ENCODE measurements at regions not wholly inside any gene's neighbourhood (a gene's known extent, or its start where the extent isn't known, plus 50 kb on each side); places are given as distances from the start of the nearest gene placed in this dataset.

DNA sequence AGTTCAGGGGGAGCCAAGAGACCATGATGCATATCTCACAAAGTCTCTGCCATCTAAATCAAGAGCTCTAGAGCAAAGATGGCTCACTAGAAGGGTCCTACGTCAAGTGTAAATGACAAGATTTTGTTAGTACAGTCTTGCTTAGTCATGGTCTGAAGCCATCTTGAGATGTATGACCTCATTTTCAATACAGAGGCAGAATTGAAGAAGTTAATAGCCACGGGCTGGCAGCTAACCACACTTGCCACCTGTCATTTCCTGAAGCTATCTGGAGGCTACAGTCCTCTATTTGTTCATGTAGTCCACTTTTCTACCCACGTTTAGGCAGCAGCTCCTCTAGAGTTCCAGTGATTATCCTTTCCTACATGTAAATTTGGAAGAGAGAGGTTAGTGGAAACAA, 231.7 kb upstream of the CDH12 start:
- no peak for DNase-seq (ENCODE audit: low spot score)

DNA sequence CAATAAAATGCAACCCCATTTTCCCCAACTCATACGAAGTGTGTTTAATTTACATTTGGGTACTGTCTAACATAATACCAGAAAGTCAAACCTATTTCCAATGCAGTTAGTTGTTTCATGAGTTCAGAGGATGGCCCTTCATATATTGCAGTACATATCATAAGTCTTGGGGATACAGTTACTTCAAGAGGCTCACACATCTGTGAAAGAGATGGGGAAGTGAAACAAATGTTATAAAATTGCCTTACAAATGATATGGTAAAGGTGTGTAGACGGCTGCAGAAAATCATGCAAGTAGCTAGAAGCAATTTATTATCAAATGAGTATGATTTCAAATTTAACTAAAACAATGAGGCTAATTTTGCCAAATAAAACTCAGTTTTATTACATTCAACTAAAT, 219.0 kb upstream of the CDH12 start:
- no peak for DNase-seq (ENCODE audit: low spot score)

DNA sequence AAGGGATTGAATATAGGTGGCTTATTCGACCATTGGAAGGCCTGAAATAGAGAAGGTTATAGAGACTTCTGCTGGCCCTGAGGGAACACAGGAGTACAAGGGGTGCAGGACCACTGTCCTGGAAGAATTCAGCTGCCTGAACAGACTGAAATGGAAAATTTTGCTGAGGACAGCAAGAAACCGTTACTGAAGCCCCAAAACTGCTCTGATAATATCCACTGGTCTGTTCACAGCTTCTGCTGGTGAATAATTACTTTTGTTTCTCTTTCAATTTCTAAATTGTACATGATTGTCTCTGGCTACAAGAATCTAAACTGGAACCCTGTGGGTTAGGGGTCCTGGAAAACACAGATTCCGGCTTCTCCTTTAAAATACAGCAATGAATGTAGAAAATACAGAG, 218.5 kb upstream of the CDH12 start:
- DNase-seq (ENCODE audit: low spot score): no peak

DNA sequence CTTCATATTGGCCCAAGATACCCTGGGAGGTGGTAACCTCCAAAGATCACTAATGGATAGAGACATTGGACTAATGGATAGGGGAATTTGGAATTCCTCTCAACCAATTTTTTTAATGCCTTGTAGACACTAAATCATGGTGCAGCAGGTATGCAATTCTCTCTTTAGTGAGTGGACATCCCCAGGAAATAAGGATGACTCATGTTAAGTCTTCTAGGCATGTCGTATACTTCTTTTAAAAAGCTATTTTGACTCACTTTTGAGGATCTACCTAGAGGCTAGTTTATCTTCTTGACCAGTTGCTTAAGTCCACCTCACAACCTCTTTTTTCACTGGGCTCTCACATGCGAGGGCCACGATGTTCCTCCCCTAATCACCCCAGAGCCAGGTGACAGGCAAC, 211.6 kb upstream of the CDH12 start:
- DNase-seq (ENCODE audit: low spot score): no peak

DNA sequence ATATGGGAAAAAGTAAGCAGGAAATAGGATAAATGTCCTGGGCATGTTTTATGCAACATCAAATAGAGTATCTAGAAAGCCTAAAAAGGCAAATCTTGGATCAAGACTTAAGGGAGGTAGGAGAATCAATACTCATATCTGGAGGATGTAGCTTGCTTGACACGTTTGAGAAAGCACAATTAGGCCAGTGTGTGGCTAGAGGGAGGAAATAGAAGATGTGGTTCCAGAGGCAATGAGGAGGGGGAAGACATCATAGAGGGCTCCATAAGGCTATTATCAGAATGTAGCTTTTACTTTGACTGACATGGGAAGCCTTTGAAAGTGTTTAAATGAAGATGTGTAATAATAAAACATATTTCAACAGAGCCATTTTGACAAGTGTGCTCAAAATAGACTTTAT, 200.7 kb upstream of the CDH12 start:
- no peak for DNase-seq (ENCODE audit: low spot score)

DNA sequence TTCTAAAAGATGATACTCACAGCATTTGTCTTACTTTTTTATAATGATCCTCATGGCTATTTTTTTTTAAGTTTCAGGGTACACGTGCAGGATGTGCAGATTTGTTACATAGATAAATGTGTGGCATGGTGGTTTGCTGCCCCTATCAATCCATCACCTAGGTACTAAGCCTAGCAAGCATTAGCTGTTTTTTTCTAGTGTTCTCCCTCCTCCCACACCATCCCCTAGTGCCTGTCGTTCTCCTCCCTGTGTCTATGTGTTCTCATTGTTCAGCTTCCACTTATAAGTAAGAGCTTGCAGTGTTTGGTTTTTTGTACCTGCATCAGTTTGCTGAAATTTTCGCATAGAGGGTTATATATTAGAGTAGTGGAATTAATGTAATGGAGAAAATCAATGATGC, 189.1 kb upstream of the CDH12 start:
- DNase-seq (ENCODE audit: low spot score): no peak

DNA sequence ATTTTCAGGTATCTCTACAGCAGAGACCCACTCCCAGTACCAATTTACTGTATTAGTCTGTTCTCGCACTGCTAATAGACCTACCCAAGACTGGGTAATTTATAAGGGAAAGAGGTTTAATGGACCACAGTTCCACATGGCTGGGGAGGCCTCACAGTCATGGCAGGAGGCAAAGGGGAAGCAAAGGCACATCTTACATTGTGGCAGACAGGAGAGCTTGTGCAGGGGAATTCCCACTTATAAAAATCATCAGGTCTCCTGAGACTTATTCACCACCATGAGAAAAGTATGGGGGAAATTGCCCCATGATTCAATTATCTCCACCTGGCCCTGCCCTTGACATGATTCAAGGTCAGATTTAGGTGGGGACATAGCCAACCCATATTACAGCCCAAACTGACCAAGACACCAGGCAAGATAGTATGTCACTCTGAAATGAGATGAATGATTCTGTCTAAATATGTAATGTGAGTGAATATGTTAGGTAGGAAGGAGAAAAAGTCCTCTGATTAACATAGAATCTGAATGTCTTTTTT, 182.5 kb upstream of the CDH12 start:
- no peak for DNase-seq (ENCODE audit: low spot score)

DNA sequence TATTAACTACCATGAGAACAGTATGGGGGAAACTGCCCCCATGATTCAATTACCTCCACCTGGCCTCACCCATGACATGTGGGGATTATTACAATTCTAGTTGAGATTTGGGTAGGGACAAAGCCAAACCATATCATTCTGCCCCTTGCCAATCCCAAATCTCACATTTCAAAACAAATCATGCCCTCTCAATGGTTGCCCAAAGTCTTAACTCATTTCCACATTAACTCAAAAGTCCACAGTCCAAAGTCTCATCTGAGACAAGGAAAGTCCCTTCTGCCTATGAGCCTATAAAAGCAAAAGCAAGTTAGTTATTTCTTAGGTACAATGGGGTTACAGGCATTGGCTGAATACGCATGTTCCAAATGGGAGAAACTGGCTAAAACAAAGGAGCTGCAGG, 180.7 kb upstream of the CDH12 start:
- no peak for DNase-seq (ENCODE audit: low spot score)

DNA sequence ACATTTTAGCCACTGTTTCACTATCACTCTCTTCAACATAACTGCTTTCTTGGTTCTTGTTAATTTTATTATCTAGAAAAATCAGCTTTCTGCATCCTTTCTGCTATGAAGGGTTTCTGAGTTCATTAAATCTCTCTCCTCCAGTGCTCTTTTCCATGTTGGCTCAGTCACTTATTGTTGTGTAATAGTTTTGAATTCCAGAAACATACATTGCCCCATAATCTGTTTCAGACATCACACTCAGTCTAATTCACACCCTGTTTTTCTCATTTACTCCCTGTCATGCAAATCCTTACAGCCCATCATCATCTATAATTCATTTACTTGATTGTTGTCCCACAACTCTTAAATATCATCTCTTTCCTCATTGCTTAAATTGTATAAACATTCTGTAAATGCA, 176.1 kb upstream of the CDH12 start:
- DNase-seq (ENCODE audit: low spot score): no peak

DNA sequence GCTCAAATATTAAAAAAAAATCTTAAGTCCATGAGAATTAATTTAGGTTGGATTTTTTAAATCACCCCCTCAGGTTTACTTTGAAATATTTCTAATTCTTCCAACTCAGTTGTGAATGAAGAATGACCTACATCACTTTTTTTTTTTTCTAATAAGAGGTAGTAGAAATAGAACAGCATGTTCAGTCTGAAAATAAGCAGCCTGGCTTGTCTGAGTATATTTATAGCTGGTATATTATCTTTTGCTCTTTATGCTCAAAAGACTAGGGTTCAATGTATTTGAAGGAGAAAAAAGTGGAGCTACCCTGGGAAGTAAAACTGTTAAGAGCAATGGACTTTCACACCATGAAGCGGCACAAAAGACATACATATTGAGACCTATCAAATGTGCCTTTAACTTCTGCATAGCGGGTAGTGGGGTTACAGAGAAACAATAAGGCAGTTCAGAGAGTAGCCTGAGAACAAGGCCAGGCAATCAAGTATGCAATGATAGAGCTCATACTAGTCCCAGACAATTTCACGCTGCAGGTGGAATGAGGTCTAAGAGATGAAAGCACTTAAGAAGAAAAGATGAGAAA, 175.4 kb upstream of the CDH12 start:
- DNase-seq (ENCODE audit: low spot score): no peak

DNA sequence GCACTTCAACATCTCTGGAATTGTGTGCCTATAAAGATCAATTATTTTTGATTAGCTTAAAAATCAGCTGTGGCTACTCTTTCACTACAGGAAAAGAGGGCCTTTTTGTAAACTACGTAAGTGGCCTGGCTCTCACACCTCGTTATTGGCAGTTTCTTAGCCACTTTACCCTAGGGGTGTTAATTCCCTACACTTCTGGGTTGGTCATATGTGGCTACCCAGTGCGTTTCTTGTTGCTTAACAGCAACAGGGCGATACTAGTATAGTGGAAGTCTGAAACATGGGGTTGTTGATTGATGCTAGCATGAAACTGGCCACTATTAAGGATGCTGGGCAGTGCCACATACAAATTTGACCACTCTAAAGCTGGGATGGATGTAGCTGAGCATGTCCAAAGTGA, 174.7 kb upstream of the CDH12 start:
- DNase-seq (ENCODE audit: low spot score): no peak

DNA sequence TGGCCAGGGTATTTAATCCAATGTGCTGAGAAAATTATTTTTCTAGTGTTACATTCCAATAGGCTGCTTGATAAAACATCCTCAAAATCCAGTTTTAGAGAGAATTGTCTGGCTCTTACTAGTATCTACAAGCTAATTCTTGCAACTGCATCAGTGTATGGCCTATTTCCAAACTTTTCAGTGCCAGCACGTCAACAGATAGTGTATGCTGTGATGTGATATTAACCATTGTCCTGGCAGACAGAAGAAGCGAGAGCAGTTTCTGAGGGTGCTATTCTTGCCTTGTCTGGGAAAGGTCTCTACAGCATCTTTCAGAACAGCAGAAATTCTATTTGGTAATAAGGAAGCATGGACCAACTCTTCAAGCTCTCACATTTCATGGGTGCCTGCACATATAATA, 174.2 kb upstream of the CDH12 start:
- DNase-seq (ENCODE audit: low spot score): no peak

DNA sequence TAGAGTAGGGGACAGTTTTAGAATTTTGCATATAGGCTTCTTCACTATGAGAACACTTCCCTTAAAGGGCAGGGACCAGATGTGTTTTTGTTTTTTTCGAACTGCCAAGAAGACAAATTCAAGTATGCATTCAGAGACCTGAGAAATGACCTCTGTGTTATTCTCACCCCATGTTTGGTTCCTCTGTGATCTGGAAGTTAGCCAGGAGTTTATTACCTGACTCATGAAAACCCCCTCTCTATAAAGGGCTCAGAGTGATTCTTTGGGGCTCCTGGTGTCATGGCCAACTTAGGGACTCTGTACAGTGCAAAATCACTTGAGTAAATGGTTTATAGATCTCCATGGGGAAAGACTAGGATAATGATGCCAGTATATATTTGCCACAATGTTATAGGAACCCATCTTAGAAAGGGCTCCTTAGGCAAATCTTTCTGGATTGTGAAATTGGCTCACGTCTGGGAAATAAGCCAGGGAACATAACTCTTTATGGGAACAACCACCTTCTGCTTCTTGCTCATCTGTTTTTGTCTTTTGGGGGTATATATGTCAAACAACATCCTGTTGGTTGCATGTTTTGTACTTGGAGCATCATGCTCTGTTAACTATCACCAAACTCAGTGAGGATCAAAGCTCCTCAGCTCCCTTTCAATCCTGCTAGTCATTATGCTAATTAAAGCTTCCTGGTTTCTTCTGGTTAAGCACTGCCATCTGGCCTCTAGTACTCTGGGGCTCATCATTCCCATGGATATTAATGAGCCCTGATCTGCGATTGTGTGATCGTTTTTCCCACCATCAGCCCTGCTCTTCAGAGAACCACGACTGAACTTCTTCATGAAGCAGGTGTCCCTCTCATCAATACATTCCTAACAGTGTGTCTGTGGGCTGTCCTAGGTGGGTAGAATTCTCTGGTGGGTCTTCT, 173.4 kb upstream of the CDH12 start:
- DNase-seq (ENCODE audit: low spot score): no peak

DNA sequence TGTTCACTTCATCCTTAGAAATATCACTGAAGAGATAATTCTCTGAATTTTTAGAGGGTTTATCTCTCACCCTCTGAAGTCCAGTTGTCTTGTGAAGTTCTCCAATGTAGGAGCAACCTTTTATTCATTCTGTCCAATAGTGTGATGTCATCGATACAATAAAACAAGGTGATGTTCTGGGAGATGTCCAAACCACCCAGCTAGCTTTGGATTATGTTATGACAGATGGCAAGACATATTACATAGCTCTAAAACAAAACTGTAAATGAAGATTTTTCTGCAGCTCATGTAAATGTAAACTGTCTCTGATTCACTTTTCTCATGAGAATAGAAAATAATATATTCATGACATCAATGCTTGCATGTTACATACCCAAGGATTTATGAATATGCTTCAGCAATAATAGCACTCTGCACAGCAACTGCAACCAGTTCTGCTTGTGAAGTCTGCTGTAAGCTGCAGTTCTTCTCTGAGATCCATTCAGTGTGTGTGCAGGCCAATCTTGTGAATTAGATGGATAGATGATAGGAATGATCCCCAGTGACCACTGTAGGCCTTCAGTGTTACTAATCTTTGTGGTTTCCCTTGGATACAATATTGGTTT, 172.6 kb upstream of the CDH12 start:
- no peak for DNase-seq (ENCODE audit: low spot score)

DNA sequence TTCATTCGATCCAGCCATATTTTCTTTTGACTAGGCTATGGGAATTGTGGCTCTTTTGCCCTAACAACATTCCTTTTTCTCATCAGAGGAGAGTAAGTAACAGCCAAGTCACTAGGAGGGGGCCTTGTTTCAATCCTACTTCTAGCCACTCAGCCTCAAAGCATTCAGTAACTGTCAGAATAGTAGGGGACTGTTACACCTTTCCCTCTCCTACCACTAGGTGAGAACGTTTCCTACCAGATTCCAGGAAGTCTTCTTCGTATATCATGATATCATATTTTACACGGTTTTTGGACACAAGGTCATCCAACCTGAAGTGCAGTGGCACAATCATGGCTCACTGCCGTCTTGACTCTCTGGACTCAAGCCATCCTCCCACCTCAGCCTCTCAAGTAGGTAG, 171.3 kb upstream of the CDH12 start:
- no peak for DNase-seq (ENCODE audit: low spot score)

DNA sequence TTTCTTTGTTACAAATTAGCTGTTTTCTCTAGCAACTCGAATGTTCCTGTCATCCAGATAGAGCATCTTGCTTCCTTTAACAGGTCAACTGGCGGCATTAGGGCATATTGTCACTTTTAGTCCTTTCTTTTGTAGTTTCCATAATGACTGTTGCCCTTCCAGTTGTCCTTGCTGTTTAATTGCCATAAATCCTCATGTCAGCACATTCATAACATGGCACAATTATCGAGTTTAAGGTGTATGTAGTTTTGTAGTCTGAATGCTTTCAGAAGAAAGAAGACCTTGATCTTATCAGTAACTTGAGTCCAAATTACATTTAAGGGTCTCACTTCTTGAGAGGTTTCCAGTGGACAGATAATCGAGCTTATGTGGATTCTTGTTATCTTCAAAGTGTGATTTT, 161.7 kb upstream of the CDH12 start:
- DNase-seq (ENCODE audit: low spot score): no peak

DNA sequence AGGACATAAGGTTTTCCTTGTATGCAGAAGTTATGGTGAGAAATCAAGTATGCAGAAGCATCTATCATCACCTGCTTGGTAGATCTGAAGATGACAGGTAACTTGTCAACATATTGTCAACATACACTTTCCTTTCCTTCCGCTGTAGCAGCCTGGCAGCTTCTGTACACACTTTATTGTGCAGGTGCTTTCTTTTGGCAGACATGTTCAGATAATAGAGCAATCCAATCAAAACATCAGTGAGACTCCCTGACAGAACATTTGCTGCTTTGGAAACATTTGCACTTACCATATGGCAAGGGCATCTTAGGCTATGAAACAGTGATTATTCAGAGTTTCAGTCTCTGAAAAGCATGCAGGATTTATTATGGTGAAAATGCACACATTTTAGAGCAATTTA, 161.1 kb upstream of the CDH12 start:
- no peak for DNase-seq (ENCODE audit: low spot score)

DNA sequence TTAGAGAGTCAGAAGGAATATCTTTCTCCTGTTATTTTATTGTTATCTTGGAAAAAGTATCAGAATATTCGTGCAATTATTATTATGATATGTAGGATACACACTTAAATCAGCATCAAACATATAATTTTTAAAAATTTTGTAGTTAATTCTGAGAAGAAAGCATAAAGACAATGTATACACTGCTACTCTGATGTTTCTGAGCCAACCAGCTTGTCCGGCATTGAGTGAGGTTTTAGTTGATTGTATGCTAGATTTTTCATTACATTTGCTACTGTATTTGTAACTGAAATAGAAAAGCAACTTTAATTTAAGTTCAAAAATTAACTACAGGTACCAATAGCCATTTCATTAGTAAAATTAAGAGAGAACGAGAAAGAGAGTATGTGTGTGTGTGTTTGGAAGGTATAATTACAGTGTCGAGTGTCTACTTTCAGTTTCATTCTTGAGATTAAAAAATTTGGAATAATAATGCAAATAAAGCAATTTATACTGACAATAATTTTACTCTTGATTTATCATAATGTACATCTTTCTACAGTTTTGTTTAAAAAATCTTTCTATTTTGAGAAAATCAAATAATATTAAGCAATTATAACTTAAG, 160.4 kb upstream of the CDH12 start:
- no peak for DNase-seq (ENCODE audit: low spot score)

DNA sequence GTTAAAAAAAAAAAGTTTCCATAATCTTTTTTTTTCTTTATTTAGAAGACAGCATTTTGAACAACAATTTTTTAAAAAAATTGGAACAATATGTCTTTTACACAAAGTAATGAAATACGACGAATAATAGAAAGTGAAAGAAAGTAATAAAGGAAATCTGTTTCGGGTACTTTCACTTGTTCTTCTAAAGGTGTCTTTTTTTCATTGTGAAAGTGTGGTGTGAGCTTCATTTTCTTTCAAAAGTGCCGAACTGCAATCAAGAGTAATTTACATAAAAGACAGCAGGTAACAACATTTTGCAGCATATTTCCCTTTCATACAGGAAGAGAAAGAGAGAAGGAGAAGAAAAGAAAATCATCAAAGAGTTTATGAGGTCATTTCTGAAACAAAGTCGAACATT, 159.7 kb upstream of the CDH12 start:
- no peak for DNase-seq (ENCODE audit: low spot score)

DNA sequence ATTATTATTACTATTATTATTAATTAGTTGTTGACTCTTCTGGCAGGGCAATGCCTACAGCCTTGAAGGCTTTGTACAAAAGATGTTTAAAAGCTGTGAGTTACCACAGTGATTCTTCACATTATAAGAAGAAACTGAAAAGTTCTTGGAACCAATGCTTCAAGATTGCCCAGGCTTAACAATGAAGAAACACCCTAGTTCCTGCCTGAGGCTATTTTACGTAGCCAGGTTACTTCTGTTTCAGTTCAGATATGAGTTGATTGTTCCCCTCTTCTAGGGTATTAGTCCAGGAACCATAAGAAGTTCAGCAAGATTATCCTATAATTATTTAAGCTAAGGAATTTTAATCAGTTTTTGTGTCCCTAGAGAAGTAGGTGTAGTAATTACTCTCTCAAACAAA, 154.6 kb upstream of the CDH12 start:
- no peak for DNase-seq (ENCODE audit: low spot score)

DNA sequence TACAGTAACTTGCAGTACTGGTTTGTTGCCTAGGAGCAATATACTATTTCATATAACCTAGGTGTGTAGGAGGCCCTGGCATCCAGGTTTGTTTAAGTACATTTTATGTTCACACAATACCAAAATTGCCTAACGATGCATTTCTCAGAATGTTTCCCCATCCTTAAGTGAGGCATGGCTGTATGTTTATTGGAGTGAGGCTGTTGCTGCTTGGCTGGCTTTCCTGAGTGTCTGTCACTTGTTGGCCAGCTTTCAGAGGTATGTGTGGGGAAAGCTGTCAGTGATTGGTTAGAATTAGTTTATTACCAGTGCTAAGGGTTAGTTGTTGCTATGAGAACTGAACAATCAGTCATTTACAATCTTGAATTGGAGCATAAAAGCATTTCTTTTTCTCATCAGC, 154.1 kb upstream of the CDH12 start:
- no peak for DNase-seq (ENCODE audit: low spot score)

DNA sequence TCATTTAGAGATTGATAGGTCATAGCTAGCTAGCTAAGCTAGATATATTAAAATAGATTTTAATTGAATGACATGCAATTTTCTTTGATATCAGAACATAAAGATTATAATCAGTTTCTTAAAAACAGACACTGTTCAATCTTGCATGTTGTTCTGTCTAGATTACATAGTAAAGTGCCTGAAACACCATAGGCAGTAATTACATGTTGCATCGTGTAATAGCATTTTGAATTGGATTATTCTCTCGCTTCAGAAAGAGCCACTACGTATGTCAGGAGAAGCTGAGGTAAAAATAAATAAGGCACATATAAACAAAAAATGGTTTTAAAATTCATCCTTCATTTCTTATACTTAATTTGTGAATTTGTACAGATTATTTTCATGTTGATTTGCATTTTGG, 148.0 kb upstream of the CDH12 start:
- no peak for DNase-seq (ENCODE audit: low spot score)

DNA sequence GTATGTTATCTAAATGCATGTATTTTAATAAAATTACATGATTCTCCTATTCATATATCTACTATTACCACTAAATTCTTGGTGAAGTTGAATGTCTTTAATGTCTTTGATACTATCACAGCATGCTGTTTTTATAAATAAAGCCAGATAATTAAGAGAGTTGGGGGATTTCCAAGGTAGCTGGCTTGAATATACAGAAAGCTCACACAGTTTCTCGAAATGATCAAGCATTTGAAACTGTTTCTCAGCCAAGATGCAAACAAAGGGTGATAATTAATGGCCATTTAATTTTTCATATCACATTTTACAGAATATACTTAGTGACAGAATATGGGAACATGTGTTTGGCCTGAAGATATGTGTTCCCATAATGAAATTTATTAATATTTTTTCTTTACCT, 145.6 kb upstream of the CDH12 start:
- DNase-seq (ENCODE audit: low spot score): no peak

Data from AG08396 (cell line).